Adrenal gland (tissue), 9 donors: ENCODE measurements at regions not wholly inside any gene's neighbourhood (a gene's known extent, or its start where the extent isn't known, plus 50 kb on each side); places are given as distances from the start of the nearest gene placed in this dataset.

Source experiments
- DNase-seq, 7 donors: peaks; one replicate each; pipeline ENCODE4 v3.0.0-alpha.2; 2019 to 2020
- H3K27ac ChIP-seq, 5 donors: fragments of 200-600 bp; sonication (generic) in 4 of 5; 1 replicate in 3 of 5; 2 replicates in 2 of 5; pipeline versions ENCODE4 v1.5.1 to v1.8.0; 2016 to 2020; ENCODE audit warnings: mild to moderate bottlenecking in 1 of 5
- H3K27me3 ChIP-seq: fragments of 200-600 bp; 2 replicates; pipeline ENCODE4 v1.8.0; 2021
- H3K36me3 ChIP-seq, 2 donors: fragments of 200-600 bp; replicated peaks in 1 of 2; 1 replicate in 1 of 2; 2 replicates in 1 of 2; pipeline versions ENCODE4 v1.5.1 to v1.8.0; 2018 to 2022
- H3K4me1 ChIP-seq, 2 donors: fragments of 200-600 bp; replicated peaks in 1 of 2; 1 replicate in 1 of 2; 2 replicates in 1 of 2; pipeline versions ENCODE4 v1.5.1 to v1.8.0; 2018 to 2021
- H3K4me3 ChIP-seq, 4 donors: fragments of 200-600 bp; sonication (generic) in 3 of 4; one replicate each; pipeline ENCODE4 v1.5.1; 2016 to 2018
- H3K9me3 ChIP-seq, 3 donors: fragments of 200-600 bp; sonication (generic) in 1 of 3; replicated peaks in 1 of 3; 1 replicate in 2 of 3; 2 replicates in 1 of 3; pipeline versions ENCODE4 v1.5.1 to v1.8.0; 2016 to 2021
- CTCF ChIP-seq, 6 experiments: fragments of 450-650 bp in 4 of 6; fragments of 200-600 bp in 2 of 6; sonication (generic) in 1 of 6; IDR thresholded peaks; 1 replicate in 5 of 6; 2 replicates in 1 of 6; pipeline versions ENCODE4 v1.5.1 to v1.8.0; 2016 to 2021; ENCODE audit warnings: antibody characterized with exemption in 6 of 6, mild to moderate bottlenecking in 2 of 6, moderate library complexity in 1 of 6
- POLR2A ChIP-seq, 2 donors: fragments of 450-650 bp; IDR thresholded peaks; one replicate each; pipeline ENCODE4 v1.6.1; 2017; ENCODE audit warnings: antibody characterized with exemption in 2 of 2, mild to moderate bottlenecking in 2 of 2, moderate library complexity in 1 of 2
- WGBS, 4 donors: extraction: QIAGEN DNeasy Blood & Tissue Kit in 2 of 4; methylation state at CpG; one replicate each; pipeline versions ENCODE4 v1.1.5 to v1.1.7; 2013 to 2017; 5-methylcytosine and 5-hydroxymethylcytosine counted together
- intact Hi-C, 2 donors: fragments of 100-400 bp; cut with DNase I; formaldehyde crosslinking; loops; one replicate each; pipeline versions ENCODE4 v1.14.1 to v1.15.0; 2022 to 2023
- donor health status: healthy with polysubstance abuse.
- donor health status: Bipolar disorder and iron deficiency.
- donor health status: DM: yes; HTN: yes; CAD: no.
- donor health status: DM: no; HTN: no; CAD: no.
- donor health status: DM: no; HTN: no; CAD: no.

- WGBS, 4 donors = 89 to 98% (median 92%) methylated on average over 9 to 18 of the region's 18 CpGs
- intact Hi-C loops = no loop called here
- Histone ChIP-seq H3K27me3 (no peaks in the 10 kb centered on the region), H3K4me1 (peaks cover 0 to 8% of the 10 kb centered on the region in 2 donors), H3K36me3 (no peaks in the 10 kb centered on the region), H3K4me3 (no peak overlapping the region), H3K9me3 (no peaks in the 10 kb centered on the region), H3K27ac (peak overlapping the region in 1 of 5 donors; percentile 48)
- DNase-seq = peak in 1 of 7 donors; percentile 47
- TF ChIP-seq POLR2A (IDR thresholded peaks at IDR 0.05) (no peak), CTCF (IDR thresholded peaks at IDR 0.05) (no peak)
Measured at GRCh38 chr3:127140501-127141460, 52.1 kb upstream of the PRR23E start.

GRCh38 chr3:127141921-127142730 is 50.8 kb upstream of the PRR23E start:
- no peak overlapping the region for H3K4me3 ChIP-seq
- no peaks in the 10 kb centered on the region for H3K9me3 ChIP-seq
- peak in 1 of 6 experiments; percentile 6 for TF ChIP-seq CTCF (IDR thresholded peaks at IDR 0.05)
- TF ChIP-seq POLR2A (IDR thresholded peaks at IDR 0.05) = peak in 1 of 2 donors; percentile 14
- H3K27ac ChIP-seq = peak overlapping the region in 1 of 5 donors; percentile 48
- H3K4me1 ChIP-seq = peaks cover 0 to 8% of the 10 kb centered on the region in 2 donors
- H3K36me3 ChIP-seq = no peaks in the 10 kb centered on the region
- H3K27me3 ChIP-seq = no peaks in the 10 kb centered on the region
- WGBS, 4 donors = 46 to 57% (median 49%) methylated on average over 14 to 19 of the region's 19 CpGs
- DNase-seq = peak; percentile 68 to 88 (median 81)
- intact Hi-C loops = no loop called here
